ENCODE measurements at regions not wholly inside any gene's neighbourhood (a gene's known extent, or its start where the extent isn't known, plus 50 kb on each side); places are given as distances from the start of the nearest gene placed in this dataset.
"Not testable (repeated sequence)": the region's sequence is repeated elsewhere in the genome, so short reads cannot be mapped to it uniquely, and the experiment has no call there.

GRCh38 chr12:9543341-9543740 is 64.4 kb downstream of the KLRB1 start:
- not testable (repeated sequence) for DNase-seq; H3K4me3 ChIP-seq (ENCODE audit: insufficient read depth, low read depth, low read length); H3K36me3 ChIP-seq (replicated peaks; ENCODE audit: control insufficient read depth, insufficient read depth, low read length); H3K27me3 ChIP-seq (ENCODE audit: control insufficient read depth, insufficient read depth, low read length)

GRCh38 chr12:9542827-9543226 is 64.9 kb downstream of the KLRB1 start:
- H3K27me3 ChIP-seq (ENCODE audit: control insufficient read depth, insufficient read depth, low read length); DNase-seq; H3K36me3 ChIP-seq (replicated peaks; ENCODE audit: control insufficient read depth, insufficient read depth, low read length); H3K4me3 ChIP-seq (ENCODE audit: insufficient read depth, low read depth, low read length): not testable (repeated sequence)

- not testable (repeated sequence) for DNase-seq; H3K27me3 ChIP-seq (ENCODE audit: control insufficient read depth, insufficient read depth, low read length); H3K36me3 ChIP-seq (replicated peaks; ENCODE audit: control insufficient read depth, insufficient read depth, low read length); H3K4me3 ChIP-seq (ENCODE audit: insufficient read depth, low read depth, low read length)
Measured at GRCh38 chr12:9515925-9516324, 91.8 kb downstream of the KLRB1 start.

- not testable (repeated sequence) for H3K36me3 ChIP-seq (replicated peaks; ENCODE audit: control insufficient read depth, insufficient read depth, low read length); H3K4me3 ChIP-seq (ENCODE audit: insufficient read depth, low read depth, low read length); H3K27me3 ChIP-seq (ENCODE audit: control insufficient read depth, insufficient read depth, low read length); DNase-seq
Measured at GRCh38 chr12:9512695-9513094, 95.0 kb downstream of the KLRB1 start.

GRCh38 chr12:9510392-9511011 is 97.2 kb downstream of the KLRB1 start:
- DNase-seq; H3K27me3 ChIP-seq (ENCODE audit: control insufficient read depth, insufficient read depth, low read length); H3K36me3 ChIP-seq (replicated peaks; ENCODE audit: control insufficient read depth, insufficient read depth, low read length); H3K4me3 ChIP-seq (ENCODE audit: insufficient read depth, low read depth, low read length): not testable (repeated sequence)

- H3K4me3 ChIP-seq (ENCODE audit: insufficient read depth, low read depth, low read length), result no peak overlapping the region
- no peak for DNase-seq
- H3K27me3 ChIP-seq (ENCODE audit: control insufficient read depth, insufficient read depth, low read length), result no peaks in the 10 kb centered on the region
- H3K36me3 ChIP-seq (replicated peaks; ENCODE audit: control insufficient read depth, insufficient read depth, low read length), result no peaks in the 10 kb centered on the region
Measured at GRCh38 chr12:9509464-9510161, 98.1 kb downstream of the KLRB1 start.

- DNase-seq, result no peak
- H3K27me3 ChIP-seq (ENCODE audit: control insufficient read depth, insufficient read depth, low read length), result no peaks in the 10 kb centered on the region
Measured at GRCh38 chr12:9506746-9507145, 101.0 kb downstream of the KLRB1 start.

GRCh38 chr12:9503384-9503783 is 104.3 kb downstream of the KLRB1 start:
- not testable (repeated sequence) for H3K27me3 ChIP-seq (ENCODE audit: control insufficient read depth, insufficient read depth, low read length); DNase-seq; H3K4me3 ChIP-seq (ENCODE audit: insufficient read depth, low read depth, low read length); H3K36me3 ChIP-seq (replicated peaks; ENCODE audit: control insufficient read depth, insufficient read depth, low read length)

More at GRCh38 chr12:9506746-9507145, 101.0 kb downstream of the KLRB1 start:
- H3K4me3 ChIP-seq (ENCODE audit: insufficient read depth, low read depth, low read length), result no peak overlapping the region
- H3K36me3 ChIP-seq (replicated peaks; ENCODE audit: control insufficient read depth, insufficient read depth, low read length), result no peaks in the 10 kb centered on the region

- not testable (repeated sequence) for DNase-seq; H3K27me3 ChIP-seq (ENCODE audit: control insufficient read depth, insufficient read depth, low read length); H3K4me3 ChIP-seq (ENCODE audit: insufficient read depth, low read depth, low read length); H3K36me3 ChIP-seq (replicated peaks; ENCODE audit: control insufficient read depth, insufficient read depth, low read length)
Measured at GRCh38 chr12:9502845-9503244, 104.9 kb downstream of the KLRB1 start.

GRCh38 chr12:9493325-9493724 is 114.4 kb downstream of the KLRB1 start:
- not testable (repeated sequence) for H3K4me3 ChIP-seq (ENCODE audit: insufficient read depth, low read depth, low read length); H3K36me3 ChIP-seq (replicated peaks; ENCODE audit: control insufficient read depth, insufficient read depth, low read length); H3K27me3 ChIP-seq (ENCODE audit: control insufficient read depth, insufficient read depth, low read length); DNase-seq

- not testable (repeated sequence) for H3K36me3 ChIP-seq (replicated peaks; ENCODE audit: control insufficient read depth, insufficient read depth, low read length); H3K27me3 ChIP-seq (ENCODE audit: control insufficient read depth, insufficient read depth, low read length); DNase-seq; H3K4me3 ChIP-seq (ENCODE audit: insufficient read depth, low read depth, low read length)
Measured at GRCh38 chr12:9481289-9481688, 126.4 kb downstream of the KLRB1 start.

- not testable (repeated sequence) for DNase-seq; H3K36me3 ChIP-seq (replicated peaks; ENCODE audit: control insufficient read depth, insufficient read depth, low read length)
Measured at GRCh38 chr12:9474197-9474596, 133.5 kb downstream of the KLRB1 start.

GRCh38 chr12:9473638-9474037 is 134.1 kb downstream of the KLRB1 start:
- H3K27me3 ChIP-seq (ENCODE audit: control insufficient read depth, insufficient read depth, low read length); H3K36me3 ChIP-seq (replicated peaks; ENCODE audit: control insufficient read depth, insufficient read depth, low read length); H3K4me3 ChIP-seq (ENCODE audit: insufficient read depth, low read depth, low read length); DNase-seq: not testable (repeated sequence)

More at GRCh38 chr12:9474197-9474596, 133.5 kb downstream of the KLRB1 start:
- not testable (repeated sequence) for H3K27me3 ChIP-seq (ENCODE audit: control insufficient read depth, insufficient read depth, low read length); H3K4me3 ChIP-seq (ENCODE audit: insufficient read depth, low read depth, low read length)

- H3K27me3 ChIP-seq (ENCODE audit: control insufficient read depth, insufficient read depth, low read length), result not testable (repeated sequence)
Measured at GRCh38 chr12:9471501-9471900, 136.2 kb downstream of the KLRB1 start.

GRCh38 chr12:9470367-9470766 is 137.3 kb downstream of the KLRB1 start:
- H3K27me3 ChIP-seq (ENCODE audit: control insufficient read depth, insufficient read depth, low read length); DNase-seq; H3K36me3 ChIP-seq (replicated peaks; ENCODE audit: control insufficient read depth, insufficient read depth, low read length); H3K4me3 ChIP-seq (ENCODE audit: insufficient read depth, low read depth, low read length): not testable (repeated sequence)

More at GRCh38 chr12:9471501-9471900, 136.2 kb downstream of the KLRB1 start:
- H3K4me3 ChIP-seq (ENCODE audit: insufficient read depth, low read depth, low read length); H3K36me3 ChIP-seq (replicated peaks; ENCODE audit: control insufficient read depth, insufficient read depth, low read length); DNase-seq: not testable (repeated sequence)
